Smooth muscle cell (in vitro differentiated cells): ENCODE measurements at regions not wholly inside any gene's neighbourhood (a gene's known extent, or its start where the extent isn't known, plus 50 kb on each side); places are given as distances from the start of the nearest gene placed in this dataset.

Source experiments
- DNase-seq: peaks from one replicate; lab custom pipeline; 2025; ENCODE audit not compliant: unreplicated experiment; lab: John Stamatoyannopoulos, UW
- H2AFZ ChIP-seq: fragments of 200-600 bp; sonication (generic); 2 replicates; pipeline ENCODE4 v1.6.0; 2016; ENCODE audit warnings: antibody characterized with exemption, low read depth, mild to moderate bottlenecking
- H3F3A ChIP-seq: fragments of 200-600 bp; sonication (generic); 2 replicates; pipeline ENCODE4 v1.6.0; 2017; ENCODE audit warnings: antibody characterized with exemption, low read depth
- H3K27ac ChIP-seq: fragments of 200-600 bp; sonication (generic); 2 replicates; pipeline ENCODE4 v1.5.1; 2016; ENCODE audit warnings: low read depth, mild to moderate bottlenecking
- H3K27me3 ChIP-seq: fragments of 200-600 bp; sonication (generic); 2 replicates; pipeline ENCODE4 v1.6.1; 2016; ENCODE audit warnings: low read depth, mild to moderate bottlenecking
- H3K36me3 ChIP-seq: fragments of 200-600 bp; sonication (generic); 2 replicates; pipeline ENCODE4 v1.5.1; 2016; ENCODE audit warnings: low read depth
- H3K4me1 ChIP-seq: fragments of 200-600 bp; sonication (generic); 2 replicates; pipeline ENCODE4 v1.5.1; 2016; ENCODE audit warnings: low read depth
- H3K4me2 ChIP-seq: fragments of 200-600 bp; sonication (generic); 2 replicates; pipeline ENCODE4 v1.6.0; 2016; ENCODE audit warnings: mild to moderate bottlenecking
- H3K4me3 ChIP-seq: fragments of 200-600 bp; sonication (generic); 2 replicates; pipeline ENCODE4 v1.5.1; 2016; ENCODE audit warnings: mild to moderate bottlenecking
- H3K79me2 ChIP-seq: fragments of 200-600 bp; sonication (generic); 2 replicates; pipeline ENCODE4 v1.6.0; 2016; ENCODE audit warnings: low read depth, mild to moderate bottlenecking
- H3K9ac ChIP-seq: fragments of 200-600 bp; sonication (generic); 2 replicates; pipeline ENCODE4 v1.6.0; 2016; ENCODE audit warnings: low read depth
- H3K9me3 ChIP-seq: fragments of 200-600 bp; sonication (generic); replicated peaks from 2 replicates; pipeline ENCODE4 v1.5.1; 2016; ENCODE audit warnings: low read depth
- H4K20me1 ChIP-seq: fragments of 200-600 bp; sonication (generic); 2 replicates; pipeline ENCODE4 v1.6.0; 2016; ENCODE audit warnings: low read depth
- CTCF ChIP-seq: fragments of 200-600 bp; sonication (generic); IDR thresholded peaks from 2 replicates; pipeline ENCODE4 v1.5.1; 2017; ENCODE audit warnings: borderline replicate concordance, mild to moderate bottlenecking, antibody characterized with exemption; ENCODE audit not compliant: insufficient read depth, poor library complexity, severe bottlenecking
- WGBS: methylation state at CpG from one replicate; pipeline ENCODE4 v1.1.7; 2016; ENCODE audit warnings: low lambda C conversion rate; 5-methylcytosine and 5-hydroxymethylcytosine counted together

GRCh38 chr17:52384695-52385094, 226.2 kb upstream of the CA10 start:
- no peaks in the 10 kb centered on the region for H3K4me1 ChIP-seq
- TF ChIP-seq CTCF, result no peak
- DNase-seq, result no peak
- 89% methylated on average over 5 of the region's 5 CpGs for WGBS
- no peak overlapping the region for H3K27ac ChIP-seq
- no peak overlapping the region for H3K9ac ChIP-seq
- H2AFZ ChIP-seq, result no peak overlapping the region
- no peak overlapping the region for H3K4me2 ChIP-seq
- no peaks in the 10 kb centered on the region for H4K20me1 ChIP-seq
- H3K9me3 ChIP-seq, result no peaks in the 10 kb centered on the region
- no peak overlapping the region for H3K4me3 ChIP-seq
- no peaks in the 10 kb centered on the region for H3K27me3 ChIP-seq
- no peaks in the 10 kb centered on the region for H3K79me2 ChIP-seq
- no peaks in the 10 kb centered on the region for H3K36me3 ChIP-seq
- H3F3A ChIP-seq, result no peaks in the 10 kb centered on the region

- Histone ChIP-seq H3K4me3 (no peak overlapping the region), H3K27me3 (no peaks in the 10 kb centered on the region), H3K4me2 (no peak overlapping the region), H3K79me2 (no peaks in the 10 kb centered on the region), H3K9me3 (no peaks in the 10 kb centered on the region), H2AFZ (no peak overlapping the region), H3K9ac (no peak overlapping the region), H3F3A (no peaks in the 10 kb centered on the region), H3K27ac (no peak overlapping the region), H4K20me1 (no peaks in the 10 kb centered on the region), H3K36me3 (no peaks in the 10 kb centered on the region), H3K4me1 (no peaks in the 10 kb centered on the region)
- TF ChIP-seq CTCF, result peak; percentile 75
- DNase-seq, result no peak
- WGBS, result 59% methylated on average over 4 of the region's 4 CpGs
These were observed 225.1 kb upstream of the CA10 start for GRCh38 chr17:52383493-52384100.

GRCh38 chr17:52378860-52379259, 220.3 kb upstream of the CA10 start:
- no peaks in the 10 kb centered on the region for H3K27me3 ChIP-seq
- H3K9me3 ChIP-seq, result no peaks in the 10 kb centered on the region
- H2AFZ ChIP-seq, result no peak overlapping the region
- no peaks in the 10 kb centered on the region for H4K20me1 ChIP-seq
- no peak for TF ChIP-seq CTCF
- no peak overlapping the region for H3K4me2 ChIP-seq
- H3K27ac ChIP-seq, result no peak overlapping the region
- H3F3A ChIP-seq, result no peaks in the 10 kb centered on the region
- WGBS, result 75% methylated on average over 3 of the region's 3 CpGs
- DNase-seq, result no peak
- H3K4me1 ChIP-seq, result no peaks in the 10 kb centered on the region
- no peaks in the 10 kb centered on the region for H3K36me3 ChIP-seq
- H3K4me3 ChIP-seq, result no peak overlapping the region
- H3K9ac ChIP-seq, result no peak overlapping the region
- H3K79me2 ChIP-seq, result no peaks in the 10 kb centered on the region

- Histone ChIP-seq H3K9me3 (no peaks in the 10 kb centered on the region), H4K20me1 (no peaks in the 10 kb centered on the region), H3K4me1 (no peaks in the 10 kb centered on the region), H3F3A (no peaks in the 10 kb centered on the region), H3K27ac (no peak overlapping the region), H3K9ac (no peak overlapping the region), H3K4me2 (no peak overlapping the region), H2AFZ (no peak overlapping the region), H3K27me3 (no peaks in the 10 kb centered on the region), H3K4me3 (no peak overlapping the region), H3K79me2 (no peaks in the 10 kb centered on the region), H3K36me3 (no peaks in the 10 kb centered on the region)
- 70% methylated on average over 3 of the region's 3 CpGs for WGBS
- TF ChIP-seq CTCF, result no peak
- no peak for DNase-seq
These were observed 217.6 kb upstream of the CA10 start for GRCh38 chr17:52376137-52376536.
